DOHH2 (cell line): ENCODE measurements at regions not wholly inside any gene's neighbourhood (a gene's known extent, or its start where the extent isn't known, plus 50 kb on each side); places are given as distances from the start of the nearest gene placed in this dataset.

Experiments used
- EZH2phosphoT487 ChIP-seq: fragments of 200-600 bp; sonication (generic); IDR thresholded peaks from 2 replicates; pipeline ENCODE4 v1.6.1; 2017; ENCODE audit warnings: borderline replicate concordance, mild to moderate bottlenecking, antibody characterized with exemption, low read length, moderate library complexity, mixed read lengths
- TF ChIP-seq, protein P1 (sequence below): fragments of 200-600 bp; sonication (generic); IDR thresholded peaks from one replicate; pipeline ENCODE4 v1.5.1; 2014; ENCODE audit warnings: antibody characterized with exemption, mild to moderate bottlenecking, low read depth, low read length; ENCODE audit not compliant: poor library complexity, severe bottlenecking

DNA sequence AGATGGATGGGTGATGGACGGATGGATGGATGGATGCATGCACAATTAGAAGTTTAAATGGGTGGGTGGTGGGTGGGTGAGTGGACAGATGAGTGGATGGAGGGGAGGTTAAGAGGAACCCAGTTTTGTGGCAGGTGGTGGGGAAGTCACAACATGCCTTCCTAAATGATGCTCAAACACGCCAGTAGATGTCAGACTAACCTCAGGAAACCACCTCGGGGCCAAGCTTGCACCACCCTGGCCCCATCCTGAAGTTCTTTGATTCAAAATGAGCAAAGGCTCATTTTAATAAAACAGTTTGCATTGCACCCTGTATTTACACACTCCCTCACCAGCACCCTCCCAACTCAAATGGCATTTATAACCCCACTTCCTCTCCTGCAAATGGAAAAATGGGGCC is 91.4 kb upstream of the CACNA1A start:
- TF ChIP-seq, protein P1, sequence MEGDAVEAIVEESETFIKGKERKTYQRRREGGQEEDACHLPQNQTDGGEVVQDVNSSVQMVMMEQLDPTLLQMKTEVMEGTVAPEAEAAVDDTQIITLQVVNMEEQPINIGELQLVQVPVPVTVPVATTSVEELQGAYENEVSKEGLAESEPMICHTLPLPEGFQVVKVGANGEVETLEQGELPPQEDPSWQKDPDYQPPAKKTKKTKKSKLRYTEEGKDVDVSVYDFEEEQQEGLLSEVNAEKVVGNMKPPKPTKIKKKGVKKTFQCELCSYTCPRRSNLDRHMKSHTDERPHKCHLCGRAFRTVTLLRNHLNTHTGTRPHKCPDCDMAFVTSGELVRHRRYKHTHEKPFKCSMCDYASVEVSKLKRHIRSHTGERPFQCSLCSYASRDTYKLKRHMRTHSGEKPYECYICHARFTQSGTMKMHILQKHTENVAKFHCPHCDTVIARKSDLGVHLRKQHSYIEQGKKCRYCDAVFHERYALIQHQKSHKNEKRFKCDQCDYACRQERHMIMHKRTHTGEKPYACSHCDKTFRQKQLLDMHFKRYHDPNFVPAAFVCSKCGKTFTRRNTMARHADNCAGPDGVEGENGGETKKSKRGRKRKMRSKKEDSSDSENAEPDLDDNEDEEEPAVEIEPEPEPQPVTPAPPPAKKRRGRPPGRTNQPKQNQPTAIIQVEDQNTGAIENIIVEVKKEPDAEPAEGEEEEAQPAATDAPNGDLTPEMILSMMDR = peak; percentile 70
- no peak for TF ChIP-seq EZH2phosphoT487
